ENCODE measurements at regions not wholly inside any gene's neighbourhood (a gene's known extent, or its start where the extent isn't known, plus 50 kb on each side); places are given as distances from the start of the nearest gene placed in this dataset.

DNA sequence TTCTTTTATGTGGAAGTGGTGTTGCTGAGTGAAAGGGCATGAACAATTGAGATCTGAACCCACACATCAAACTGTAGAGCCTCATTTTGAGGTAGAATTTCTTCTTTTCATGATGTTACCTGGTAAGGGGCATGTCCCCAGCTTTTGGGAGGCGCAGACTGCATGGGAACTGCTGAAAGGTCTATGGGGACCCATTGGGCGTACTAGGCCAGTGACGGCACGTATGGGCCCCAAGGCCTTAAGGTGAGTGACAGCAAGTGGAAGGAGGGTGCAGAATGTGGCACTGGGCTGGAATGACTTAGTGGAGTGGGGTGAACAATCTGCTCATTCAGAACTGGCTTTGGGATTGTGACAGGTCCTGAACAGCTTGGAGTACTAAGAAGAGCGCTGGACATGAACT, 123.6 kb upstream of the RGMA start:
- H3K36me3 ChIP-seq (replicated peaks in 1 of 2; ENCODE audit: control insufficient read depth in 1 of 2, insufficient read depth in 2 of 2, low read length in 1 of 2), result no peaks in the 10 kb centered on the region
- DNase-seq, result no peak
- H3K27ac ChIP-seq (ENCODE audit: low read depth in 2 of 2, low read length in 1 of 2), result no peak overlapping the region
- no peaks in the 10 kb centered on the region for H4K20me1 ChIP-seq (ENCODE audit: insufficient read depth)
- no peaks in the 10 kb centered on the region for H3K4me1 ChIP-seq (ENCODE audit: control insufficient read depth in 1 of 2, insufficient read depth in 2 of 2, low read depth in 1 of 2, low read length in 1 of 2)
- no peaks in the 10 kb centered on the region for H3K9me2 ChIP-seq
- H3K79me2 ChIP-seq (ENCODE audit: insufficient read depth), result no peaks in the 10 kb centered on the region
- ChIA-PET CTCF (interaction anchor here (1.7 kb wide), 1 partner anchor 762 kb away, joined by 4 read pairs; no protein-coding TSS in a partner anchor), POLR2A (no interaction called here)
- no peaks in the 10 kb centered on the region for H3K27me3 ChIP-seq (ENCODE audit: insufficient read depth)
- H3F3A ChIP-seq (replicated peaks; ENCODE audit: insufficient read depth), result no peaks in the 10 kb centered on the region
- H3K9ac ChIP-seq, result no peak overlapping the region
- H3K4me2 ChIP-seq, result no peak overlapping the region
- H3K4me3 ChIP-seq (ENCODE audit: low read depth in 2 of 2, low read length in 1 of 2), result no peak overlapping the region
- 43% methylated on average over 5 of the region's 5 CpGs for WGBS (ENCODE audit: low lambda C conversion rate)
- peaks cover 6% of the 10 kb centered on the region; the same call in 1 of the 2 replicates for H3K9me3 ChIP-seq
- H2AFZ ChIP-seq (ENCODE audit: low read depth), result no peak overlapping the region
- TF ChIP-seq, protein P1, sequence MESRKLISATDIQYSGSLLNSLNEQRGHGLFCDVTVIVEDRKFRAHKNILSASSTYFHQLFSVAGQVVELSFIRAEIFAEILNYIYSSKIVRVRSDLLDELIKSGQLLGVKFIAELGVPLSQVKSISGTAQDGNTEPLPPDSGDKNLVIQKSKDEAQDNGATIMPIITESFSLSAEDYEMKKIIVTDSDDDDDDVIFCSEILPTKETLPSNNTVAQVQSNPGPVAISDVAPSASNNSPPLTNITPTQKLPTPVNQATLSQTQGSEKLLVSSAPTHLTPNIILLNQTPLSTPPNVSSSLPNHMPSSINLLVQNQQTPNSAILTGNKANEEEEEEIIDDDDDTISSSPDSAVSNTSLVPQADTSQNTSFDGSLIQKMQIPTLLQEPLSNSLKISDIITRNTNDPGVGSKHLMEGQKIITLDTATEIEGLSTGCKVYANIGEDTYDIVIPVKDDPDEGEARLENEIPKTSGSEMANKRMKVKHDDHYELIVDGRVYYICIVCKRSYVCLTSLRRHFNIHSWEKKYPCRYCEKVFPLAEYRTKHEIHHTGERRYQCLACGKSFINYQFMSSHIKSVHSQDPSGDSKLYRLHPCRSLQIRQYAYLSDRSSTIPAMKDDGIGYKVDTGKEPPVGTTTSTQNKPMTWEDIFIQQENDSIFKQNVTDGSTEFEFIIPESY (IDR thresholded peaks at IDR 0.05; ENCODE audit: borderline replicate concordance, low read depth), result no peak
- TF ChIP-seq EP300 (IDR thresholded peaks at IDR 0.05; ENCODE audit: borderline replicate concordance in 1 of 2, low read depth in 1 of 2, low read length in 1 of 2), result no peak
- no peak for TF ChIP-seq SMC3 (IDR thresholded peaks at IDR 0.05; ENCODE audit: low read depth, low read length)
- no peak for TF ChIP-seq CHD2 (IDR thresholded peaks at IDR 0.05; ENCODE audit: low read length, partially characterized antibody)
- TF ChIP-seq NFIC (IDR thresholded peaks at IDR 0.05; ENCODE audit: borderline replicate concordance), result no peak

GRCh38 chr15:93210995-93211394, 122.0 kb upstream of the RGMA start:
- Histone ChIP-seq H3K27ac (ENCODE audit: low read depth in 2 of 2, low read length in 1 of 2) (no peak overlapping the region), H3K4me2 (no peak overlapping the region), H3K4me1 (ENCODE audit: control insufficient read depth in 1 of 2, insufficient read depth in 2 of 2, low read depth in 1 of 2, low read length in 1 of 2) (no peaks in the 10 kb centered on the region), H3K4me3 (ENCODE audit: low read depth in 2 of 2, low read length in 1 of 2) (no peak overlapping the region), H3K36me3 (replicated peaks in 1 of 2; ENCODE audit: control insufficient read depth in 1 of 2, insufficient read depth in 2 of 2, low read length in 1 of 2) (no peaks in the 10 kb centered on the region), H3K27me3 (ENCODE audit: insufficient read depth) (no peaks in the 10 kb centered on the region), H4K20me1 (ENCODE audit: insufficient read depth) (no peaks in the 10 kb centered on the region), H2AFZ (ENCODE audit: low read depth) (no peak overlapping the region), H3K9me3 (peaks cover 6% of the 10 kb centered on the region; the same call in 1 of the 2 replicates), H3K9ac (no peak overlapping the region), H3K9me2 (no peaks in the 10 kb centered on the region), H3K79me2 (ENCODE audit: insufficient read depth) (no peaks in the 10 kb centered on the region), H3F3A (replicated peaks; ENCODE audit: insufficient read depth) (no peaks in the 10 kb centered on the region)
- CTCF ChIA-PET, result no interaction called here
- POLR2A ChIA-PET, result no interaction called here
- 60% methylated on average over 5 of the region's 5 CpGs for WGBS (ENCODE audit: low lambda C conversion rate)
- DNase-seq, result no peak
- TF ChIP-seq TEAD4 (IDR thresholded peaks at IDR 0.05; ENCODE audit: borderline replicate concordance, insufficient read depth), result no peak
- TF ChIP-seq, protein P2, sequence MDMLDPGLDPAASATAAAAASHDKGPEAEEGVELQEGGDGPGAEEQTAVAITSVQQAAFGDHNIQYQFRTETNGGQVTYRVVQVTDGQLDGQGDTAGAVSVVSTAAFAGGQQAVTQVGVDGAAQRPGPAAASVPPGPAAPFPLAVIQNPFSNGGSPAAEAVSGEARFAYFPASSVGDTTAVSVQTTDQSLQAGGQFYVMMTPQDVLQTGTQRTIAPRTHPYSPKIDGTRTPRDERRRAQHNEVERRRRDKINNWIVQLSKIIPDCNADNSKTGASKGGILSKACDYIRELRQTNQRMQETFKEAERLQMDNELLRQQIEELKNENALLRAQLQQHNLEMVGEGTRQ (IDR thresholded peaks at IDR 0.05; ENCODE audit: borderline replicate concordance, low read depth, low read length), result no peak
- no peak for TF ChIP-seq NFIC (IDR thresholded peaks at IDR 0.05; ENCODE audit: borderline replicate concordance)
- TF ChIP-seq, protein P3, sequence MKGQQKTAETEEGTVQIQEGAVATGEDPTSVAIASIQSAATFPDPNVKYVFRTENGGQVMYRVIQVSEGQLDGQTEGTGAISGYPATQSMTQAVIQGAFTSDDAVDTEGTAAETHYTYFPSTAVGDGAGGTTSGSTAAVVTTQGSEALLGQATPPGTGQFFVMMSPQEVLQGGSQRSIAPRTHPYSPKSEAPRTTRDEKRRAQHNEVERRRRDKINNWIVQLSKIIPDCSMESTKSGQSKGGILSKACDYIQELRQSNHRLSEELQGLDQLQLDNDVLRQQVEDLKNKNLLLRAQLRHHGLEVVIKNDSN (IDR thresholded peaks at IDR 0.05; ENCODE audit: borderline replicate concordance, low read depth), result no peak
- no peak for TF ChIP-seq FOXM1 (IDR thresholded peaks at IDR 0.05; ENCODE audit: low read depth)
- TF ChIP-seq RFX5 (IDR thresholded peaks at IDR 0.05; ENCODE audit: low read length), result no peak
- TF ChIP-seq YY1 (IDR thresholded peaks at IDR 0.05; ENCODE audit: low read depth), result no peak
- TF ChIP-seq SIN3A (IDR thresholded peaks at IDR 0.05; ENCODE audit: borderline replicate concordance, low read depth, low read length), result no peak
- TF ChIP-seq IRF3 (IDR thresholded peaks at IDR 0.05; ENCODE audit: low read depth, low read length), result no peak
- no peak for TF ChIP-seq JUND (IDR thresholded peaks at IDR 0.05)

Data from SK-N-SH (cell line).